NB4 (cell line): ENCODE measurements at regions not wholly inside any gene's neighbourhood (a gene's known extent, or its start where the extent isn't known, plus 50 kb on each side); places are given as distances from the start of the nearest gene placed in this dataset.

ENCODE experiments used
- CTCF ChIP-seq: IDR thresholded peaks from one replicate; pipeline ENCODE4 v1.5.1; 2012; ENCODE audit warnings: low read depth, low read length
- MAX ChIP-seq: IDR thresholded peaks from 2 replicates; pipeline ENCODE4 v1.6.1; 2011; ENCODE audit warnings: low read depth, low read length
- POLR2A ChIP-seq: IDR thresholded peaks from 2 replicates; pipeline ENCODE4 v1.6.1; 2011; ENCODE audit warnings: mild to moderate bottlenecking; ENCODE audit not compliant: insufficient read length; ENCODE audit errors: extremely low read depth

GRCh38 chr16:31807086-31807485 is 66.5 kb upstream of the ZNF267 start:
- TF ChIP-seq POLR2A = no peak
- no peak for TF ChIP-seq MAX
- no peak for TF ChIP-seq CTCF
